ENCODE measurements at regions not wholly inside any gene's neighbourhood (a gene's known extent, or its start where the extent isn't known, plus 50 kb on each side); places are given as distances from the start of the nearest gene placed in this dataset.

- H3K4me3 ChIP-seq (ENCODE audit: low read depth in 1 of 3, low read length in 3 of 3): no peak overlapping the region
- H3K9me3 ChIP-seq (ENCODE audit: control insufficient read depth in 4 of 4, low read length in 3 of 4): no peaks in the 10 kb centered on the region
- H3K9ac ChIP-seq (ENCODE audit: low read depth in 1 of 2, low read length in 2 of 2): no peak overlapping the region
- no peaks in the 10 kb centered on the region for H3K4me1 ChIP-seq (ENCODE audit: control insufficient read depth in 4 of 4, insufficient read depth in 4 of 4, low read length in 3 of 4)
- H3K27me3 ChIP-seq (ENCODE audit: control insufficient read depth in 4 of 4, insufficient read depth in 4 of 4, low read length in 3 of 4): no peaks in the 10 kb centered on the region
- no peaks in the 10 kb centered on the region for H3K36me3 ChIP-seq (ENCODE audit: control insufficient read depth in 4 of 4, insufficient read depth in 3 of 4, low read depth in 1 of 4, low read length in 3 of 4)
- DNase-seq (ENCODE audit: low spot score): no peak
- H3K27ac ChIP-seq (ENCODE audit: low read depth in 1 of 2, low read length in 2 of 2): no peak overlapping the region
- TF ChIP-seq YY1 (IDR thresholded peaks at IDR 0.05) (no peak), FOXA2 (IDR thresholded peaks at IDR 0.05) (no peak), ZBTB33 (IDR thresholded peaks at IDR 0.05) (no peak), RXRA (IDR thresholded peaks at IDR 0.05) (no peak), JUND (IDR thresholded peaks at IDR 0.05) (no peak), NR2F2 (IDR thresholded peaks at IDR 0.05) (no peak), MAX (IDR thresholded peaks at IDR 0.05) (no peak), GABPA (IDR thresholded peaks at IDR 0.05 in 1 of 2, conservative IDR thresholded peaks at IDR 0.05 in 1 of 2) (no peak), TAF1 (conservative IDR thresholded peaks at IDR 0.05) (no peak), HNF4G (IDR thresholded peaks at IDR 0.05) (no peak), RAD21 (IDR thresholded peaks at IDR 0.05) (no peak), SP1 (IDR thresholded peaks at IDR 0.05) (no peak), ATF3 (IDR thresholded peaks at IDR 0.05) (no peak), CTCF (IDR thresholded peaks at IDR 0.05; ENCODE audit: low read depth, low read length, missing input control) (no peak), HNF4A (conservative IDR thresholded peaks at IDR 0.05) (no peak)
These were observed 546.0 kb upstream of the CFAP20DC start for GRCh38 chr3:59595830-59596229.

DNA sequence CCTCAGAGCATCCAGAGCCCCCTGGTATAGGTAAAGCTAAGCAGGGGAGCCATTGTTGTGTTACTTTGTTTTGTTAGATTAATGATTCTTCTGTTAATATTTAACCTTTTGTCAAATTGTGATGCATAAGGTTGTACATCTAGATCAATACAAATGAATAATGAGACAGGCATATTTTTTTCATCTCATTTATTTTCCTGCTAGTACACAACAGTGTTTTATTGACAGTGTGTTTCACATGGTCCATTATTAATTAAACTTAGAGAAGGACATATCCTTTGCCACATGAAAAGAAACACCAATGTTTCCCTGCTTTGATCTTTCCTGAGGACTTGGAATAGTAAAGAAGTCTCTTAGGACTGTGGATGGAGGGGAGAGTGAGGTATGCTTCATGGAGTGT lies 543.6 kb upstream of the CFAP20DC start:
- H3K4me3 ChIP-seq (ENCODE audit: low read depth in 1 of 3, low read length in 3 of 3): no peak overlapping the region
- H3K27me3 ChIP-seq (ENCODE audit: control insufficient read depth in 4 of 4, insufficient read depth in 4 of 4, low read length in 3 of 4): no peaks in the 10 kb centered on the region
- TF ChIP-seq ZBTB33 (IDR thresholded peaks at IDR 0.05): no peak
- TF ChIP-seq, protein P1, sequence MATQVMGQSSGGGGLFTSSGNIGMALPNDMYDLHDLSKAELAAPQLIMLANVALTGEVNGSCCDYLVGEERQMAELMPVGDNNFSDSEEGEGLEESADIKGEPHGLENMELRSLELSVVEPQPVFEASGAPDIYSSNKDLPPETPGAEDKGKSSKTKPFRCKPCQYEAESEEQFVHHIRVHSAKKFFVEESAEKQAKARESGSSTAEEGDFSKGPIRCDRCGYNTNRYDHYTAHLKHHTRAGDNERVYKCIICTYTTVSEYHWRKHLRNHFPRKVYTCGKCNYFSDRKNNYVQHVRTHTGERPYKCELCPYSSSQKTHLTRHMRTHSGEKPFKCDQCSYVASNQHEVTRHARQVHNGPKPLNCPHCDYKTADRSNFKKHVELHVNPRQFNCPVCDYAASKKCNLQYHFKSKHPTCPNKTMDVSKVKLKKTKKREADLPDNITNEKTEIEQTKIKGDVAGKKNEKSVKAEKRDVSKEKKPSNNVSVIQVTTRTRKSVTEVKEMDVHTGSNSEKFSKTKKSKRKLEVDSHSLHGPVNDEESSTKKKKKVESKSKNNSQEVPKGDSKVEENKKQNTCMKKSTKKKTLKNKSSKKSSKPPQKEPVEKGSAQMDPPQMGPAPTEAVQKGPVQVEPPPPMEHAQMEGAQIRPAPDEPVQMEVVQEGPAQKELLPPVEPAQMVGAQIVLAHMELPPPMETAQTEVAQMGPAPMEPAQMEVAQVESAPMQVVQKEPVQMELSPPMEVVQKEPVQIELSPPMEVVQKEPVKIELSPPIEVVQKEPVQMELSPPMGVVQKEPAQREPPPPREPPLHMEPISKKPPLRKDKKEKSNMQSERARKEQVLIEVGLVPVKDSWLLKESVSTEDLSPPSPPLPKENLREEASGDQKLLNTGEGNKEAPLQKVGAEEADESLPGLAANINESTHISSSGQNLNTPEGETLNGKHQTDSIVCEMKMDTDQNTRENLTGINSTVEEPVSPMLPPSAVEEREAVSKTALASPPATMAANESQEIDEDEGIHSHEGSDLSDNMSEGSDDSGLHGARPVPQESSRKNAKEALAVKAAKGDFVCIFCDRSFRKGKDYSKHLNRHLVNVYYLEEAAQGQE (IDR thresholded peaks at IDR 0.05): no peak
- H3K4me1 ChIP-seq (ENCODE audit: control insufficient read depth in 4 of 4, insufficient read depth in 4 of 4, low read length in 3 of 4): no peaks in the 10 kb centered on the region
- no peak for DNase-seq (ENCODE audit: low spot score)
- H3K9me3 ChIP-seq (ENCODE audit: control insufficient read depth in 4 of 4, low read length in 3 of 4): peaks cover 0 to under 1% (median 0%) of the 10 kb centered on the region in 4 donors
- no peaks in the 10 kb centered on the region for H3K36me3 ChIP-seq (ENCODE audit: control insufficient read depth in 4 of 4, insufficient read depth in 3 of 4, low read depth in 1 of 4, low read length in 3 of 4)
- H3K9ac ChIP-seq (ENCODE audit: low read depth in 1 of 2, low read length in 2 of 2): no peak overlapping the region
- no peak overlapping the region for H3K27ac ChIP-seq (ENCODE audit: low read depth in 1 of 2, low read length in 2 of 2)
